ENCODE measurements at regions not wholly inside any gene's neighbourhood (a gene's known extent, or its start where the extent isn't known, plus 50 kb on each side); places are given as distances from the start of the nearest gene placed in this dataset.

DNA sequence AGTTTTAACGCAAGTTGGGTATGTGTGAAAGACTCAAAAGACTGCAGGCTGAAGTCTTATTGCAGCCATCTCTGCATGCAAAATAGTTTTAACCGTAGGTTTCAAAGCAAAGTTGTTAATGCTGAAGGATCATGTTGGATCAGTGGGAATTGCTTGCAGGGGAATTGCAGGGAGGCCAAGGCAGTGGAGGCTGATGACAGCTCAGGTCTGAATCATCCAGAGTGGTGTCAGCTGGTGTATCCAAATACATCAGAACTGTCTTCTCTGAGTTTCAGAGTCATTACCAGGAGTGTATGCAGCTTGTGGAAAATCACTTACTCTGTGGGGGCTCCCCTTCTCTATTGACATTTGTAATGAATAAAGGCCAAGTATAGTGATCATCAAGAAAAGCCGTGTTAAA, 435.7 kb downstream of the SH3GL2 start:
- Histone ChIP-seq H3K4me2 (ENCODE audit: low read depth, low read length) (no peak overlapping the region), H3K36me3 (replicated peaks; ENCODE audit: insufficient read depth, low read length) (no peaks in the 10 kb centered on the region), H3F3A (ENCODE audit: insufficient read depth, low read length) (no peaks in the 10 kb centered on the region), H3K79me2 (ENCODE audit: low read length) (no peaks in the 10 kb centered on the region), H3K9me2 (replicated peaks; ENCODE audit: insufficient read depth, low read length) (no peaks in the 10 kb centered on the region), H3K27me3 (replicated peaks; ENCODE audit: insufficient read depth, low read length) (no peaks in the 10 kb centered on the region), H4K20me1 (ENCODE audit: insufficient read depth, low read length) (no peaks in the 10 kb centered on the region), H3K9me3 (replicated peaks; ENCODE audit: insufficient read depth, low read length) (no peaks in the 10 kb centered on the region), H3K4me3 (ENCODE audit: low read length) (no peak overlapping the region), H3K4me1 (ENCODE audit: low read length) (no peaks in the 10 kb centered on the region), H3K27ac (ENCODE audit: low read length) (no peak overlapping the region), H2AFZ (ENCODE audit: low read length) (no peak overlapping the region), H3K9ac (ENCODE audit: low read length) (no peak overlapping the region)
- TF ChIP-seq EZH2phosphoT487 (IDR thresholded peaks at IDR 0.05; ENCODE audit: low read length): no peak
- no peak for TF ChIP-seq EZH2 (optimal IDR thresholded peaks at IDR 0.05; ENCODE audit: low read depth, low read length)
- TF ChIP-seq CTCF (IDR thresholded peaks at IDR 0.05; ENCODE audit: low read length): no peak
- DNase-seq: no peak

DNA sequence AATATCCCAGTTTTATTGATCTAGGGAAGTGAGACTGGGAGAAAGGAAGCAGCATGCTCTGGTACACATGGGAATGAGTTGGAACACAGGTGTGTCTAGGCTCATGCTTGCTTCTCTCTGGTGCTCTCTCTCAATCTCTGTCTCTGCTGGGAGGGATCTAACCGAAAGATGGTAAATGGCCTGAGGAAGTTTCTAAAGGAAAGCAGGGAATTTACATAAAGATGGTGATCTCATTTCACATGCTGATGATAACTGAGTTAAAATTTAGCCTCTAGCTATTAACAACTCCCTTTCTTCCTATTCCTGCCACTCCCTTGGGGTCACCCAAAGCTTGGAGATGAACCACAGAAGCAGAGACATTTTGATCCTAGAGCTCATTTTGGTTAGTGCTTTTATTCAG, 436.2 kb downstream of the SH3GL2 start:
- DNase-seq: no peak
- H4K20me1 ChIP-seq (ENCODE audit: insufficient read depth, low read length): no peaks in the 10 kb centered on the region
- H3K27ac ChIP-seq (ENCODE audit: low read length): no peak overlapping the region
- H3K4me1 ChIP-seq (ENCODE audit: low read length): no peaks in the 10 kb centered on the region
- H3K4me3 ChIP-seq (ENCODE audit: low read length): no peak overlapping the region
- TF ChIP-seq CTCF (IDR thresholded peaks at IDR 0.05; ENCODE audit: low read length): no peak
- no peak for TF ChIP-seq EZH2 (optimal IDR thresholded peaks at IDR 0.05; ENCODE audit: low read depth, low read length)
- TF ChIP-seq EZH2phosphoT487 (IDR thresholded peaks at IDR 0.05; ENCODE audit: low read length): no peak
- no peaks in the 10 kb centered on the region for H3K9me3 ChIP-seq (replicated peaks; ENCODE audit: insufficient read depth, low read length)
- no peaks in the 10 kb centered on the region for H3K36me3 ChIP-seq (replicated peaks; ENCODE audit: insufficient read depth, low read length)
- H3K27me3 ChIP-seq (replicated peaks; ENCODE audit: insufficient read depth, low read length): no peaks in the 10 kb centered on the region
- H3K9ac ChIP-seq (ENCODE audit: low read length): no peak overlapping the region
- H3K79me2 ChIP-seq (ENCODE audit: low read length): no peaks in the 10 kb centered on the region
- no peak overlapping the region for H3K4me2 ChIP-seq (ENCODE audit: low read depth, low read length)
- no peaks in the 10 kb centered on the region for H3K9me2 ChIP-seq (replicated peaks; ENCODE audit: insufficient read depth, low read length)
- H3F3A ChIP-seq (ENCODE audit: insufficient read depth, low read length): no peaks in the 10 kb centered on the region
- no peak overlapping the region for H2AFZ ChIP-seq (ENCODE audit: low read length)

GRCh38 chr9:18017136-18017535, 438.3 kb downstream of the SH3GL2 start:
- Histone ChIP-seq H3K4me1 (ENCODE audit: low read length) (no peaks in the 10 kb centered on the region), H3K9ac (ENCODE audit: low read length) (no peak overlapping the region), H4K20me1 (ENCODE audit: insufficient read depth, low read length) (no peaks in the 10 kb centered on the region), H3K4me2 (ENCODE audit: low read depth, low read length) (no peak overlapping the region), H3K79me2 (ENCODE audit: low read length) (no peaks in the 10 kb centered on the region), H2AFZ (ENCODE audit: low read length) (no peak overlapping the region), H3K27me3 (replicated peaks; ENCODE audit: insufficient read depth, low read length) (no peaks in the 10 kb centered on the region), H3K27ac (ENCODE audit: low read length) (no peak overlapping the region), H3K9me2 (replicated peaks; ENCODE audit: insufficient read depth, low read length) (no peaks in the 10 kb centered on the region), H3F3A (ENCODE audit: insufficient read depth, low read length) (no peaks in the 10 kb centered on the region), H3K36me3 (replicated peaks; ENCODE audit: insufficient read depth, low read length) (no peaks in the 10 kb centered on the region), H3K9me3 (replicated peaks; ENCODE audit: insufficient read depth, low read length) (no peaks in the 10 kb centered on the region), H3K4me3 (ENCODE audit: low read length) (no peak overlapping the region)
- TF ChIP-seq EZH2 (optimal IDR thresholded peaks at IDR 0.05; ENCODE audit: low read depth, low read length): no peak
- TF ChIP-seq CTCF (IDR thresholded peaks at IDR 0.05; ENCODE audit: low read length): no peak
- no peak for TF ChIP-seq EZH2phosphoT487 (IDR thresholded peaks at IDR 0.05; ENCODE audit: low read length)
- no peak for DNase-seq

All from MM.1S (cell line).